ENCODE measurements at regions not wholly inside any gene's neighbourhood (a gene's known extent, or its start where the extent isn't known, plus 50 kb on each side); places are given as distances from the start of the nearest gene placed in this dataset.

- no peak overlapping the region for H3K4me3 ChIP-seq
These were observed 144.0 kb upstream of the VRK2 start for GRCh38 chr2:57902578-57902977.

DNA sequence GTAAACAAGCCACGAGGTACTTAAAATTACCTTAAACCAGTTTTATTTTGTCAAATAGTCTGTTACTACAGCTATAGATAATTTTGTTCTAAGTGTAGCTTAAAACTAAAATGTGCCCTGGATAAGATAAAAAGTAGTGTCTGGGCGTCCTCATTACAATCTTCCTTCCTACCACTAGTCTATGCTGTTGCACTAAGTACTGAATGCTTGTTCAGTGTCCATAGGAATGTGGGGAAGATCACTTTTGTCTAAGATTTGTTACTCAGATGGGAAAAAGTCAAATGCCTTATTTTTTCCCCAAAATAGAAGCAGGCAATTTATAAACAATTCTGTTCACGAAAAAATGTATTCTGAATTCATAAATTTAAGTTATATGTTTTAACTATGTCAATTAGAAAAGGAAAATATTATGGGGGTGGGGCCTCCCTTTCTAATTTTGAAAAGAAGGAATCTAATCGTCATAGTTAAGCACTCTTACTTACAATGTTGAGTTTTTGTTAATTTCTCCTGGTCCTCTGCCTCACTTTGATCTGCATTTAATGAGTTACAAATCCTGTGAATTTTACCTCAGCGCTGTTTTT, 140.4 kb upstream of the VRK2 start:
- ATAC-seq (replicated peaks in 6 of 8) = peak in 7 of 8 experiments; percentile 53 to 97 (median 82)
- Histone ChIP-seq H3K4me3 (no peak overlapping the region), H3K27ac (no peak overlapping the region), H3K4me1 (replicated peaks in 1 of 2) (no peaks in the 10 kb centered on the region)
- in situ Hi-C loops (cut with MboI; ENCODE audit: low pct_unique_long_range_greater_than_20kb in 2 of 9, low sequenced_read_pairs in 9 of 9, unreplicated experiment in 9 of 9) = loop anchor here in 2 of 9 experiments (10.0 to 25.0 kb wide), 2 partner anchors 531 to 539 kb away; no protein-coding TSS in a partner anchor
- 16 to 44% (median 34%) methylated on average over 2 to 5 of the region's 5 CpGs for WGBS, 10 experiments

More at GRCh38 chr2:57902578-57902977, 144.0 kb upstream of the VRK2 start:
- peak in 2 of 8 experiments; percentile 43 to 63 for ATAC-seq (replicated peaks in 6 of 8)
- Histone ChIP-seq H3K4me1 (replicated peaks in 1 of 2) (peaks cover 2 to 11% of the 10 kb centered on the region in 2 donors), H3K27ac (no peak overlapping the region)
- in situ Hi-C loops (cut with MboI; ENCODE audit: low pct_unique_long_range_greater_than_20kb in 2 of 9, low sequenced_read_pairs in 9 of 9, unreplicated experiment in 9 of 9) = loop anchor here in 2 of 9 experiments (10.0 to 25.0 kb wide), 2 partner anchors 535 to 542 kb away; no protein-coding TSS in a partner anchor
- 26 to 100% (median 89%) methylated on average over 2 to 6 of the region's 6 CpGs; no CpG with 5 or more reads in 2 of the 10 experiments for WGBS, 10 experiments

DNA sequence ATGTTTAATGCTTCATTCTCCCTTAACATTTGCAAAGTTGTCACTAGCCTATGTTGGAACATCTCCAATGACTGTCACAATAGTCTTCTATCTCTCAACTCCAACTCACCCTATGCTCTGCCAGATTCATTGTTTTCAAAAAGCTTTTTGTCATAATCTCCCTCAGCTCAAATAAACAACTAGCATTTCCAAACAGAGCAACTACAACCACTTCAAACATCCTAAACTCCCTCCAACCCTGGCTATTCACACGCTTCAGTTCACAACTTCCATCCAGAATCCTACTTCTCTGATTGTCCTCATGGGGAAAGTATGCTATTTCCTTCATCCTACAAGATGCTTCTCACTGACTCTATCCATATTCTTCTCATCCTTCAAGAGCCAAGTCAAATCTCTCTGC, 139.2 kb upstream of the VRK2 start:
- in situ Hi-C loops (cut with MboI; ENCODE audit: low pct_unique_long_range_greater_than_20kb in 2 of 9, low sequenced_read_pairs in 9 of 9, unreplicated experiment in 9 of 9) = loop anchor here in 2 of 9 experiments (10.0 to 25.0 kb wide), 2 partner anchors 530 to 537 kb away; no protein-coding TSS in a partner anchor
- H3K4me1 ChIP-seq (replicated peaks in 1 of 2) = no peaks in the 10 kb centered on the region
- no peak overlapping the region for H3K4me3 ChIP-seq
- 58 to 100% (median 81%) methylated on average over 1 of the region's 1 CpG; no CpG with 5 or more reads in 4 of the 10 experiments for WGBS, 10 experiments
- no peak for ATAC-seq (replicated peaks in 6 of 8)
- no peak overlapping the region for H3K27ac ChIP-seq

DNA sequence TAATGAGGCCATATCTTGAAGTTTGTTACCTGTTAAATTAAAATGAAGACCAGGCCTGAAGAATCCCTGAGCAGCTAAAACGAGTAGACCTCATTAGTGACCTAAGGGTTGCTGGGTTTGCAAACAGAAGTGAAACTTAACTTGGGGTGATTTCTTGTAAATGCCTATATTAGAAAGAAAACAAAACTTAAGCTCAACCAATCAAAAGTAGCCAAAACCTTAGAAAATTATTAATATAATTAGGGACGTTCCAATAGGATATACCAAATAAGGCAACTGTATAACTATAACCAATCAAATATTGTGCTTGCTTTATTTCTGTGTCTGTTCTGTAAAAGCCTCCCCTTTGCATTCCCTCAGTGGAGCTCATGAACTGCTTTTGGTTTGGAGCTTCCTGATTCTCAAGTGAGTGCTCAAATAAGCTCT, 137.9 kb upstream of the VRK2 start:
- H3K4me3 ChIP-seq = no peak overlapping the region
- in situ Hi-C loops (cut with MboI; ENCODE audit: low pct_unique_long_range_greater_than_20kb in 2 of 9, low sequenced_read_pairs in 9 of 9, unreplicated experiment in 9 of 9) = loop anchor here in 2 of 9 experiments (10.0 to 25.0 kb wide), 2 partner anchors 529 to 536 kb away; no protein-coding TSS in a partner anchor
- 50 to 100% (median 92%) methylated on average over 1 to 2 of the region's 2 CpGs; no CpG with 5 or more reads in 2 of the 10 experiments for WGBS, 10 experiments
- no peaks in the 10 kb centered on the region for H3K4me1 ChIP-seq (replicated peaks in 1 of 2)
- no peak overlapping the region for H3K27ac ChIP-seq
- no peak for ATAC-seq (replicated peaks in 6 of 8)

- ATAC-seq (replicated peaks in 6 of 8) = no peak
- H3K4me3 ChIP-seq = no peak overlapping the region
- peaks cover 0 to 10% of the 10 kb centered on the region in 2 donors for H3K4me1 ChIP-seq (replicated peaks in 1 of 2)
- no peak overlapping the region for H3K27ac ChIP-seq
- 67 to 100% (median 92%) methylated on average over 1 of the region's 1 CpG; no CpG with 5 or more reads in 1 of the 10 experiments for WGBS, 10 experiments
- in situ Hi-C loops (cut with MboI; ENCODE audit: low pct_unique_long_range_greater_than_20kb in 2 of 9, low sequenced_read_pairs in 9 of 9, unreplicated experiment in 9 of 9) = loop anchor here in 1 of 9 experiments (25.0 kb wide), 1 partner anchor 519 kb away; no protein-coding TSS in a partner anchor
These were observed 128.5 kb upstream of the VRK2 start for GRCh38 chr2:57918126-57918525.

GRCh38 chr2:57920342-57920939, 126.2 kb upstream of the VRK2 start:
- H3K27ac ChIP-seq = no peak overlapping the region
- H3K4me3 ChIP-seq = no peak overlapping the region
- in situ Hi-C loops (cut with MboI; ENCODE audit: low pct_unique_long_range_greater_than_20kb in 2 of 9, low sequenced_read_pairs in 9 of 9, unreplicated experiment in 9 of 9) = loop anchor here in 1 of 9 experiments (25.0 kb wide), 1 partner anchor 517 kb away; no protein-coding TSS in a partner anchor
- 48 to 90% (median 75%) methylated on average over 1 to 5 of the region's 5 CpGs; no CpG with 5 or more reads in 1 of the 10 experiments for WGBS, 10 experiments
- H3K4me1 ChIP-seq (replicated peaks in 1 of 2) = peaks cover 0 to 10% of the 10 kb centered on the region in 2 donors
- ATAC-seq (replicated peaks in 6 of 8) = no peak

- Histone ChIP-seq H3K27ac (no peak overlapping the region), H3K4me1 (replicated peaks in 1 of 2) (no peaks in the 10 kb centered on the region), H3K4me3 (no peak overlapping the region)
- no peak for ATAC-seq (replicated peaks in 6 of 8)
- in situ Hi-C loops (cut with MboI; ENCODE audit: low pct_unique_long_range_greater_than_20kb in 2 of 9, low sequenced_read_pairs in 9 of 9, unreplicated experiment in 9 of 9) = no loop called here
These were observed 111.9 kb upstream of the VRK2 start for GRCh38 chr2:57934659-57935058.

GRCh38 chr2:57936216-57936615, 110.4 kb upstream of the VRK2 start:
- 7 to 100% (median 71%) methylated on average over 1 of the region's 1 CpG; no CpG with 5 or more reads in 1 of the 10 experiments for WGBS, 10 experiments
- no peak for ATAC-seq (replicated peaks in 6 of 8)
- in situ Hi-C loops (cut with MboI; ENCODE audit: low pct_unique_long_range_greater_than_20kb in 2 of 9, low sequenced_read_pairs in 9 of 9, unreplicated experiment in 9 of 9) = no loop called here

DNA sequence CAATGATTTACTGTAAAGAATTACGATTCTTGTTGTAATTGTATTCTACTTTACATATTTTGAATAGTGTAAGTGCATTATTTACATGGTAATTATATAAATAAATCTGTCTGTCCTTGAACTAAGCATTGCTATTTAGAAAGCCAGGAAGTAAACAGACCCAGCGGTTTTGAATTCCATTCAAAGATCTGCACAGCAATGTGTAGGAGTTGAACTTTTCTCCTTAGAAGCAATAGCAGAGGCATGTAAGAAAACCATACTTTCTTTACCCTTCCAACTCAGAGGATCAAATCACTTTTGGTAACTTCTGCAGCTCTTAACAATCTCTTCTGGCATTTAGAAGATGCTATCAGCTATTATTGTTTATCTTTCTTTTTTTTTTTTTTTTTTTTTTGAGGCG, 109.2 kb upstream of the VRK2 start:
- no peak for ATAC-seq (replicated peaks in 6 of 8)
- Histone ChIP-seq H3K4me1 (replicated peaks in 1 of 2) (no peaks in the 10 kb centered on the region), H3K4me3 (no peak overlapping the region), H3K27ac (no peak overlapping the region)
- in situ Hi-C loops (cut with MboI; ENCODE audit: low pct_unique_long_range_greater_than_20kb in 2 of 9, low sequenced_read_pairs in 9 of 9, unreplicated experiment in 9 of 9) = no loop called here
- 20 to 83% (median 70%) methylated on average over 1 to 3 of the region's 3 CpGs for WGBS, 10 experiments

More at GRCh38 chr2:57936216-57936615, 110.4 kb upstream of the VRK2 start:
- H3K4me3 ChIP-seq = no peak overlapping the region
- no peak overlapping the region for H3K27ac ChIP-seq
- no peaks in the 10 kb centered on the region for H3K4me1 ChIP-seq (replicated peaks in 1 of 2)

DNA sequence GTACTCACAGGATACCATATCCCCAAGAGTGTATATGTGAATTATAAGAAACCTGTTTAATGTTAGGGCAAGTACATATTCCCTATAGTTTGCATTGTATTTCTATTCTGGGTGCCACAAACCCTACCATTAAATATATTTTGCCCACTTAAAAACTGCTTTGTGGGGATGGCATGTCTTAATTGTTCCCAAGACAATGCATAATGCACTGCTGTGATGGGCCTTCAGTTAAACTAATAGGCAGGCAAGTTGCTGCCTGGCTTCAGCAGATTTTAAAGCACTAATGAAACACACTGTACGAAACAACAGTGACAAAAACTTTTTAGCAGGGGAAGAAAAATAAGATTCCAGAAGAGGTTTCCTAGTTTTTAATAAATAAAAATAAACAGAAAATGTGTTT, 104.8 kb upstream of the VRK2 start:
- in situ Hi-C loops (cut with MboI; ENCODE audit: low pct_unique_long_range_greater_than_20kb in 2 of 9, low sequenced_read_pairs in 9 of 9, unreplicated experiment in 9 of 9) = no loop called here

DNA sequence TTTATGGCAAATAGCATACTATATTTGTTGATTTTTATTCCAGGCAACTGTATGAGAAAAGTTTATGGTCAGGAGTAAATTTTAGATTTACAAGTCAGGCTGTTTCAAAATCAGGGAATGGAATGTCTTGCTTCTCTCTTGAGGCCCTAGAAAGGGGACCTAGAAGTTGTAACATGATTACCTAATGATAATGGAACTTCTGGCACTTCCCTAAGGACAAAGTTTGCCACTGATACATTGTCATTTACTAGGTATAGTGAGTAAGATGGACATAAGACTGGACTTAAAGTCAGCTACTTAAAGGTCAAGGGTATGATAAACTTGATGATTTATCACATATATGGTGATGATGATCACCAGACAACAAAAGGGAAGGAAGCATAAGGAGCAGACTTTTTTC, 103.3 kb upstream of the VRK2 start:
- H3K4me1 ChIP-seq (replicated peaks in 1 of 2) = peaks cover 0 to 5% of the 10 kb centered on the region in 2 donors
- H3K4me3 ChIP-seq = no peak overlapping the region
- in situ Hi-C loops (cut with MboI; ENCODE audit: low pct_unique_long_range_greater_than_20kb in 2 of 9, low sequenced_read_pairs in 9 of 9, unreplicated experiment in 9 of 9) = no loop called here
- peak in 1 of 8 experiments; percentile 23 for ATAC-seq (replicated peaks in 6 of 8)
- no peak overlapping the region for H3K27ac ChIP-seq

More for the DNA sequence above, 104.8 kb upstream of the VRK2 start:
- no peak overlapping the region for H3K27ac ChIP-seq
- no peak for ATAC-seq (replicated peaks in 6 of 8)
- H3K4me1 ChIP-seq (replicated peaks in 1 of 2) = peaks cover 0 to 5% of the 10 kb centered on the region in 2 donors
- no peak overlapping the region for H3K4me3 ChIP-seq
- 33 to 100% (median 86%) methylated on average over 1 of the region's 1 CpG; no CpG with 5 or more reads in 1 of the 10 experiments for WGBS, 10 experiments

DNA sequence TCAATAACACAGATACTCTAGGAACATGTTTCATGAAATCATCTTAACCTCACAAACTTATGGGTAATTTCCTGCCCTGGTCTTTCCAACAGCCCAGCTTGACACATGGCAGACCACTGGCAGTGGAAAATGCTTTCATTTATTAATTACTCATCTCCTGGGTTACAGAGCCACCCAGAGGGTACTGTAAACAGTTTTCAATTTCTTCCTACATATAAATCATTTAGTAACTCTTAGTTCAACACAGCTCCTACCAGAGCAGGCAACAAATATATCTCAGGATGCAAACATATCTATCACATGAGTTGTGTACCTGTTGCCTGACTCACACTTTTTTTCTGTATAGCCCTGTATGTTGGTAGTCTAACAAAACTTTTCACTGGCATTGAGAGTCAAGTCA, 99.2 kb upstream of the VRK2 start:
- peaks cover 0 to 5% of the 10 kb centered on the region in 2 donors for H3K4me1 ChIP-seq (replicated peaks in 1 of 2)
- ATAC-seq (replicated peaks in 6 of 8) = peak in 1 of 8 experiments; percentile 45
- no peak overlapping the region for H3K4me3 ChIP-seq
- in situ Hi-C loops (cut with MboI; ENCODE audit: low pct_unique_long_range_greater_than_20kb in 2 of 9, low sequenced_read_pairs in 9 of 9, unreplicated experiment in 9 of 9) = no loop called here
- no peak overlapping the region for H3K27ac ChIP-seq

DNA sequence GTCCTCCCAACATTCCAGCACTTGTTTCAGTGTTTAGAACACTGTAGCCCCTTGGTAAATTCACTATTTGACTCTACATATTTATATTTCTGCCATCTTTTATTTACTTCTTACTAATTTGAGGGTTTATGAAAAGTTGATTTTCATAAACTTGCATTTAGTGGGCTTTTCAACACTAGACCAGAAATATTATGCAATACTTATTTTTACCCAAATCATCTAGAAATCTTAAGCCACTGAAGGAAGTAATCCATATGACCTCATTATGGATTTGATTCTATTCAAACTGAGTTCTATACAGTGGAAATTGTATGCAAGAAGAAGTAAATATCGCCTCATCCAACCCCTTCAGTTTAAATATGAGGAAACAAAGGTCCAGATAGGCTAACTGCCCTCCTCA, 92.6 kb upstream of the VRK2 start:
- no peak for ATAC-seq (replicated peaks in 6 of 8)
- Histone ChIP-seq H3K4me1 (replicated peaks in 1 of 2) (no peaks in the 10 kb centered on the region), H3K4me3 (no peak overlapping the region), H3K27ac (no peak overlapping the region)
- in situ Hi-C loops (cut with MboI; ENCODE audit: low pct_unique_long_range_greater_than_20kb in 2 of 9, low sequenced_read_pairs in 9 of 9, unreplicated experiment in 9 of 9) = no loop called here
- WGBS, 10 experiments = 60 to 100% (median 100%) methylated on average over 1 of the region's 1 CpG; no CpG with 5 or more reads in 2 of the 10 experiments
